SJSA1 (cell line): ENCODE measurements at regions not wholly inside any gene's neighbourhood (a gene's known extent, or its start where the extent isn't known, plus 50 kb on each side); places are given as distances from the start of the nearest gene placed in this dataset.
"Not testable (repeated sequence)": the region's sequence is repeated elsewhere in the genome, so short reads cannot be mapped to it uniquely, and the experiment has no call there.

Experiments used
- DNase-seq, 2 experiments: peaks; one replicate each; pipeline ENCODE4 v3.0.0-alpha.2; 2015 to 2020; ENCODE audit warnings: low spot score in 2 of 2, low read depth in 1 of 2
- H3K27ac ChIP-seq: fragments of 250-450 bp; sonication (Bioruptor Pico); 2 replicates; pipeline ENCODE4 v1.5.1; 2020; ENCODE audit warnings: mild to moderate bottlenecking, moderate library complexity
- H3K27me3 ChIP-seq: fragments of 250-450 bp; sonication (Bioruptor Pico); replicated peaks from 2 replicates; pipeline ENCODE4 v1.5.1; 2020; ENCODE audit warnings: mild to moderate bottlenecking, moderate library complexity
- H3K36me3 ChIP-seq: fragments of 250-450 bp; sonication (Bioruptor Pico); 2 replicates; pipeline ENCODE4 v1.5.1; 2020; ENCODE audit warnings: mild to moderate bottlenecking
- H3K4me1 ChIP-seq: fragments of 250-450 bp; sonication (Bioruptor Pico); replicated peaks from 2 replicates; pipeline ENCODE4 v1.6.1; 2021; ENCODE audit warnings: mild to moderate bottlenecking
- H3K4me3 ChIP-seq: fragments of 250-450 bp; sonication (Bioruptor Pico); 2 replicates; pipeline ENCODE4 v1.5.1; 2020; ENCODE audit warnings: mild to moderate bottlenecking
- H3K9me3 ChIP-seq: fragments of 250-450 bp; sonication (Bioruptor Pico); replicated peaks from 2 replicates; pipeline ENCODE4 v1.5.1; 2020; ENCODE audit warnings: mild to moderate bottlenecking

GRCh38 chr3:13766128-13766527, 113.7 kb downstream of the WNT7A start:
- H3K36me3 ChIP-seq, result no peaks in the 10 kb centered on the region
- H3K4me3 ChIP-seq, result no peak overlapping the region
- DNase-seq, result no peak
- H3K27me3 ChIP-seq, result peaks cover 1% of the 10 kb centered on the region; the same call in 1 of the 2 replicates
- no peaks in the 10 kb centered on the region for H3K4me1 ChIP-seq
- H3K9me3 ChIP-seq, result no peaks in the 10 kb centered on the region
- no peak overlapping the region for H3K27ac ChIP-seq

- Histone ChIP-seq H3K4me1 (no peaks in the 10 kb centered on the region), H3K27ac (no peak overlapping the region), H3K36me3 (no peaks in the 10 kb centered on the region), H3K4me3 (no peak overlapping the region), H3K9me3 (no peaks in the 10 kb centered on the region), H3K27me3 (no peaks in the 10 kb centered on the region; the same call in 1 of the 2 replicates)
- DNase-seq, result no peak
Measured at GRCh38 chr3:13764161-13764560, 115.7 kb downstream of the WNT7A start.

GRCh38 chr3:13762906-13763305, 117.0 kb downstream of the WNT7A start:
- no peak overlapping the region for H3K27ac ChIP-seq
- H3K36me3 ChIP-seq, result no peaks in the 10 kb centered on the region
- H3K9me3 ChIP-seq, result no peaks in the 10 kb centered on the region
- no peaks in the 10 kb centered on the region for H3K4me1 ChIP-seq
- H3K27me3 ChIP-seq, result no peaks in the 10 kb centered on the region; the same call in 1 of the 2 replicates
- DNase-seq, result no peak
- H3K4me3 ChIP-seq, result no peak overlapping the region

GRCh38 chr3:13750731-13751130, 129.1 kb downstream of the WNT7A start:
- Histone ChIP-seq H3K27me3 (no peaks in the 10 kb centered on the region; the same call in 1 of the 2 replicates), H3K4me3 (no peak overlapping the region), H3K9me3 (no peaks in the 10 kb centered on the region), H3K36me3 (no peaks in the 10 kb centered on the region), H3K27ac (no peak overlapping the region), H3K4me1 (no peaks in the 10 kb centered on the region)
- DNase-seq, result no peak

GRCh38 chr3:13750215-13750614, 129.7 kb downstream of the WNT7A start:
- no peak for DNase-seq
- H3K9me3 ChIP-seq, result no peaks in the 10 kb centered on the region
- no peaks in the 10 kb centered on the region for H3K36me3 ChIP-seq
- no peak overlapping the region for H3K27ac ChIP-seq
- no peaks in the 10 kb centered on the region; the same call in 1 of the 2 replicates for H3K27me3 ChIP-seq
- no peaks in the 10 kb centered on the region for H3K4me1 ChIP-seq
- H3K4me3 ChIP-seq, result no peak overlapping the region

GRCh38 chr3:13749063-13749764, 130.7 kb downstream of the WNT7A start:
- H3K27me3 ChIP-seq, result no peaks in the 10 kb centered on the region; the same call in 1 of the 2 replicates
- H3K4me3 ChIP-seq, result no peak overlapping the region
- H3K36me3 ChIP-seq, result no peaks in the 10 kb centered on the region
- no peaks in the 10 kb centered on the region for H3K9me3 ChIP-seq
- DNase-seq, result no peak
- no peak overlapping the region for H3K27ac ChIP-seq
- H3K4me1 ChIP-seq, result no peaks in the 10 kb centered on the region

GRCh38 chr3:13748276-13748879, 131.5 kb downstream of the WNT7A start:
- no peak overlapping the region for H3K4me3 ChIP-seq
- no peaks in the 10 kb centered on the region; the same call in 1 of the 2 replicates for H3K27me3 ChIP-seq
- H3K27ac ChIP-seq, result no peak overlapping the region
- H3K36me3 ChIP-seq, result no peaks in the 10 kb centered on the region
- H3K4me1 ChIP-seq, result no peaks in the 10 kb centered on the region
- no peak for DNase-seq
- H3K9me3 ChIP-seq, result no peaks in the 10 kb centered on the region

- Histone ChIP-seq H3K9me3 (no peaks in the 10 kb centered on the region), H3K4me1 (no peaks in the 10 kb centered on the region), H3K4me3 (no peak overlapping the region), H3K27me3 (no peaks in the 10 kb centered on the region; the same call in 1 of the 2 replicates), H3K36me3 (no peaks in the 10 kb centered on the region), H3K27ac (no peak overlapping the region)
- no peak for DNase-seq
Measured at GRCh38 chr3:13747627-13748026, 132.2 kb downstream of the WNT7A start.

GRCh38 chr3:13746385-13746784, 133.5 kb downstream of the WNT7A start:
- Histone ChIP-seq H3K4me1 (no peaks in the 10 kb centered on the region), H3K27ac (no peak overlapping the region), H3K27me3 (no peaks in the 10 kb centered on the region; the same call in 1 of the 2 replicates), H3K36me3 (no peaks in the 10 kb centered on the region), H3K9me3 (no peaks in the 10 kb centered on the region), H3K4me3 (no peak overlapping the region)
- no peak for DNase-seq

GRCh38 chr3:13745636-13746035, 134.2 kb downstream of the WNT7A start:
- DNase-seq, result no peak
- no peak overlapping the region for H3K4me3 ChIP-seq
- H3K9me3 ChIP-seq, result no peaks in the 10 kb centered on the region
- no peak overlapping the region for H3K27ac ChIP-seq
- H3K27me3 ChIP-seq, result no peaks in the 10 kb centered on the region
- no peaks in the 10 kb centered on the region for H3K4me1 ChIP-seq
- no peaks in the 10 kb centered on the region for H3K36me3 ChIP-seq

GRCh38 chr3:13740795-13741194, 139.1 kb downstream of the WNT7A start:
- H3K27ac ChIP-seq, result no peak overlapping the region
- no peaks in the 10 kb centered on the region for H3K9me3 ChIP-seq
- DNase-seq, result no peak
- no peaks in the 10 kb centered on the region for H3K27me3 ChIP-seq
- H3K36me3 ChIP-seq, result no peaks in the 10 kb centered on the region
- H3K4me1 ChIP-seq, result no peaks in the 10 kb centered on the region
- no peak overlapping the region for H3K4me3 ChIP-seq

- H3K27ac ChIP-seq, H3K4me1 ChIP-seq, H3K36me3 ChIP-seq, H3K4me3 ChIP-seq, H3K9me3 ChIP-seq, DNase-seq, H3K27me3 ChIP-seq: not testable (repeated sequence)
Measured at GRCh38 chr3:13733726-13734125, 146.1 kb downstream of the WNT7A start.

GRCh38 chr3:13728487-13728886, 151.4 kb downstream of the WNT7A start:
- no peaks in the 10 kb centered on the region for H3K36me3 ChIP-seq
- no peak overlapping the region for H3K4me3 ChIP-seq
- H3K9me3 ChIP-seq, result no peaks in the 10 kb centered on the region
- DNase-seq, result no peak
- H3K4me1 ChIP-seq, result no peaks in the 10 kb centered on the region
- H3K27ac ChIP-seq, result no peak overlapping the region
- H3K27me3 ChIP-seq, result no peaks in the 10 kb centered on the region

- H3K27me3 ChIP-seq, result no peaks in the 10 kb centered on the region
- no peak overlapping the region for H3K27ac ChIP-seq
- no peaks in the 10 kb centered on the region for H3K4me1 ChIP-seq
- no peaks in the 10 kb centered on the region for H3K36me3 ChIP-seq
- H3K4me3 ChIP-seq, result no peak overlapping the region
- no peaks in the 10 kb centered on the region for H3K9me3 ChIP-seq
- DNase-seq, result no peak
Measured at GRCh38 chr3:13727890-13728289, 152.0 kb downstream of the WNT7A start.
